NB4 (cell line): ENCODE measurements at regions not wholly inside any gene's neighbourhood (a gene's known extent, or its start where the extent isn't known, plus 50 kb on each side); places are given as distances from the start of the nearest gene placed in this dataset.

Experiments
- POLR2A ChIP-seq: IDR thresholded peaks from 2 replicates; pipeline ENCODE4 v1.6.1; 2011; ENCODE audit warnings: mild to moderate bottlenecking; ENCODE audit not compliant: insufficient read length; ENCODE audit errors: extremely low read depth
- TF ChIP-seq, protein P1 (sequence below): IDR thresholded peaks from one replicate; pipeline ENCODE4 v1.5.1; 2012; ENCODE audit warnings: low read depth, low read length
- TF ChIP-seq, protein P2 (sequence below): IDR thresholded peaks from 2 replicates; pipeline ENCODE4 v1.6.1; 2011; ENCODE audit warnings: low read depth, low read length

DNA sequence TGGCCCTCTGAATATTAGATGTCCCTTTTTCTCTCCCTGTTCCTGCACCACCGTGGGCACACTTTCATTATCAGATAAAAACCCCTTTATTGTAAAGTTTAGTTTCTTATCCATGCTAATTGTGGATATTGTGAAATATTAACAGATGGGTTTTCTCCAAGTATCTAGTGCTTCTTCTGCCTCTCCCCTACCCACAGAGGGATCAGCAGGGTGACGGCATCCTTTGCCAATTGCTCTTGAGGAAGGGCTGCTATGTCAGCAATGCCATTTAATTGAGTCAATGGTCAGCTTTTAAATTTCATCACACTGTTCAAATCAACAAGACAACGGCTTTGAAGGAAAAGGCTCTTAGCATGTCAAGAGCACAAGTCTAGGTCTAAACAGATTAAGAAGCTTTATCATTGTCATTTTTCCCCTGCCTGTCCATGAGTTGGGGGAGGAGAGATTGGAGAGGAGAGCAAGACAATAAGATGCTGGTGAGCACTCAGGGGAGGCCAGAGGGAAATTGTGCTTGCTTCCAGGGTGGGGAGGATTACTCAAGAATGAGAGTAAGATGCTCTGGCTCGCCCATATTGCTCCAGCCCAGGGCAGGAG lies 443.0 kb upstream of the CCL2 start:
- TF ChIP-seq, protein P1, sequence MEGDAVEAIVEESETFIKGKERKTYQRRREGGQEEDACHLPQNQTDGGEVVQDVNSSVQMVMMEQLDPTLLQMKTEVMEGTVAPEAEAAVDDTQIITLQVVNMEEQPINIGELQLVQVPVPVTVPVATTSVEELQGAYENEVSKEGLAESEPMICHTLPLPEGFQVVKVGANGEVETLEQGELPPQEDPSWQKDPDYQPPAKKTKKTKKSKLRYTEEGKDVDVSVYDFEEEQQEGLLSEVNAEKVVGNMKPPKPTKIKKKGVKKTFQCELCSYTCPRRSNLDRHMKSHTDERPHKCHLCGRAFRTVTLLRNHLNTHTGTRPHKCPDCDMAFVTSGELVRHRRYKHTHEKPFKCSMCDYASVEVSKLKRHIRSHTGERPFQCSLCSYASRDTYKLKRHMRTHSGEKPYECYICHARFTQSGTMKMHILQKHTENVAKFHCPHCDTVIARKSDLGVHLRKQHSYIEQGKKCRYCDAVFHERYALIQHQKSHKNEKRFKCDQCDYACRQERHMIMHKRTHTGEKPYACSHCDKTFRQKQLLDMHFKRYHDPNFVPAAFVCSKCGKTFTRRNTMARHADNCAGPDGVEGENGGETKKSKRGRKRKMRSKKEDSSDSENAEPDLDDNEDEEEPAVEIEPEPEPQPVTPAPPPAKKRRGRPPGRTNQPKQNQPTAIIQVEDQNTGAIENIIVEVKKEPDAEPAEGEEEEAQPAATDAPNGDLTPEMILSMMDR: no peak
- TF ChIP-seq POLR2A: no peak
- TF ChIP-seq, protein P2, sequence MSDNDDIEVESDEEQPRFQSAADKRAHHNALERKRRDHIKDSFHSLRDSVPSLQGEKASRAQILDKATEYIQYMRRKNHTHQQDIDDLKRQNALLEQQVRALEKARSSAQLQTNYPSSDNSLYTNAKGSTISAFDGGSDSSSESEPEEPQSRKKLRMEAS: no peak
